ENCODE measurements at regions not wholly inside any gene's neighbourhood (a gene's known extent, or its start where the extent isn't known, plus 50 kb on each side); places are given as distances from the start of the nearest gene placed in this dataset.

- DNase-seq (ENCODE audit: low spot score) = no peak
Measured at GRCh38 chr14:99050309-99050708, 221.7 kb downstream of the BCL11B start.

- DNase-seq (ENCODE audit: low spot score) = no peak
Measured at GRCh38 chr14:99052467-99052866, 219.5 kb downstream of the BCL11B start.

GRCh38 chr14:99055019-99055418 is 217.0 kb downstream of the BCL11B start:
- DNase-seq (ENCODE audit: low spot score) = no peak

- no peak for DNase-seq (ENCODE audit: low spot score)
Measured at GRCh38 chr14:99055816-99056215, 216.2 kb downstream of the BCL11B start.

- no peak for DNase-seq (ENCODE audit: low spot score)
Measured at GRCh38 chr14:99057576-99058083, 214.4 kb downstream of the BCL11B start.

- no peak for DNase-seq (ENCODE audit: low spot score)
Measured at GRCh38 chr14:99058542-99058941, 213.5 kb downstream of the BCL11B start.

- no peak for DNase-seq (ENCODE audit: low spot score)
Measured at GRCh38 chr14:99062216-99062615, 209.8 kb downstream of the BCL11B start.

GRCh38 chr14:99062772-99063418 is 209.1 kb downstream of the BCL11B start:
- no peak for DNase-seq (ENCODE audit: low spot score)

GRCh38 chr14:99063620-99064225 is 208.3 kb downstream of the BCL11B start:
- no peak for DNase-seq (ENCODE audit: low spot score)

- no peak for DNase-seq (ENCODE audit: low spot score)
Measured at GRCh38 chr14:99064262-99064954, 207.6 kb downstream of the BCL11B start.

- no peak for DNase-seq (ENCODE audit: low spot score)
Measured at GRCh38 chr14:99065551-99065950, 206.4 kb downstream of the BCL11B start.

GRCh38 chr14:99066378-99066777 is 205.6 kb downstream of the BCL11B start:
- no peak for DNase-seq (ENCODE audit: low spot score)

GRCh38 chr14:99067141-99067920 is 204.7 kb downstream of the BCL11B start:
- DNase-seq (ENCODE audit: low spot score) = no peak

GRCh38 chr14:99067927-99068326 is 204.1 kb downstream of the BCL11B start:
- no peak for DNase-seq (ENCODE audit: low spot score)

GRCh38 chr14:99069946-99070345 is 202.1 kb downstream of the BCL11B start:
- no peak for DNase-seq (ENCODE audit: low spot score)

- no peak for DNase-seq (ENCODE audit: low spot score)
Measured at GRCh38 chr14:99072433-99072832, 199.6 kb downstream of the BCL11B start.

GRCh38 chr14:99072956-99073355 is 199.0 kb downstream of the BCL11B start:
- DNase-seq (ENCODE audit: low spot score) = no peak

- DNase-seq (ENCODE audit: low spot score) = no peak
Measured at GRCh38 chr14:99073431-99073830, 198.6 kb downstream of the BCL11B start.

GRCh38 chr14:99075061-99075460 is 196.9 kb downstream of the BCL11B start:
- DNase-seq (ENCODE audit: low spot score) = no peak

- no peak for DNase-seq (ENCODE audit: low spot score)
Measured at GRCh38 chr14:99075771-99076375, 196.1 kb downstream of the BCL11B start.

- DNase-seq (ENCODE audit: low spot score) = no peak
Measured at GRCh38 chr14:99077076-99077843, 194.7 kb downstream of the BCL11B start.

Data from ureter (tissue), 1 donor.